Mesendoderm (in vitro differentiated cells): ENCODE measurements at regions not wholly inside any gene's neighbourhood (a gene's known extent, or its start where the extent isn't known, plus 50 kb on each side); places are given as distances from the start of the nearest gene placed in this dataset.

Experiments used
- DNase-seq: peaks from one replicate; pipeline ENCODE4 v3.0.0; 2013
- H2AK5ac ChIP-seq: 2 replicates; pipeline ENCODE4 v1.6.1; 2013; ENCODE audit warnings: low read length, inconsistent platforms
- H2BK120ac ChIP-seq: 2 replicates; pipeline ENCODE4 v1.6.1; 2013; ENCODE audit warnings: low read depth, mild to moderate bottlenecking, low read length, moderate library complexity, mixed read lengths
- H2BK15ac ChIP-seq: replicated peaks from 2 replicates; pipeline ENCODE4 v1.6.1; 2013; ENCODE audit warnings: low read depth, mild to moderate bottlenecking, moderate library complexity
- H2BK5ac ChIP-seq: 2 replicates; pipeline ENCODE4 v1.6.1; 2013; ENCODE audit warnings: low read length, inconsistent platforms
- H3K18ac ChIP-seq: 2 replicates; pipeline ENCODE4 v1.6.1; 2013; ENCODE audit warnings: mild to moderate bottlenecking, low read length, mixed read lengths
- H3K23ac ChIP-seq: one replicate; pipeline ENCODE4 v1.6.1; 2013; ENCODE audit warnings: low read length
- H3K27ac ChIP-seq: 2 replicates; pipeline ENCODE4 v1.5.1; 2013; ENCODE audit warnings: low read depth, mild to moderate bottlenecking, inconsistent platforms, low read length, moderate library complexity
- H3K27me3 ChIP-seq: 2 replicates; pipeline ENCODE4 v1.6.1; 2013; ENCODE audit warnings: low read length, control low read depth, mild to moderate bottlenecking, inconsistent platforms; ENCODE audit not compliant: insufficient read depth, poor library complexity
- H3K36me3 ChIP-seq: 2 replicates; pipeline ENCODE4 v1.6.1; 2013; ENCODE audit warnings: low read length, inconsistent platforms; ENCODE audit not compliant: control insufficient read depth, insufficient read depth
- H3K4ac ChIP-seq: one replicate; pipeline ENCODE4 v1.6.1; 2013; ENCODE audit warnings: low read depth, mild to moderate bottlenecking, low read length, moderate library complexity
- H3K4me1 ChIP-seq: 2 replicates; pipeline ENCODE4 v1.6.1; 2013; ENCODE audit warnings: low read depth, low read length, inconsistent platforms; ENCODE audit not compliant: control insufficient read depth
- H3K4me2 ChIP-seq: 2 replicates; pipeline ENCODE4 v1.6.1; 2013; ENCODE audit warnings: low read length
- H3K4me3 ChIP-seq: 2 replicates; pipeline ENCODE4 v1.5.1; 2013; ENCODE audit warnings: mild to moderate bottlenecking, low read length
- H3K56ac ChIP-seq: one replicate; pipeline ENCODE4 v1.6.1; 2013; ENCODE audit warnings: low read length
- H3K79me1 ChIP-seq: 2 replicates; pipeline ENCODE4 v1.6.1; 2013; ENCODE audit warnings: low read length, inconsistent platforms
- H3K79me2 ChIP-seq: 2 replicates; pipeline ENCODE4 v1.6.1; 2013; ENCODE audit warnings: mild to moderate bottlenecking, low read length; ENCODE audit not compliant: control insufficient read depth, insufficient read depth
- H3K9ac ChIP-seq: 2 replicates; pipeline ENCODE4 v1.6.1; 2013; ENCODE audit warnings: low read length, inconsistent platforms
- H4K5ac ChIP-seq: one replicate; pipeline ENCODE4 v1.6.1; 2013; ENCODE audit warnings: low read length
- H4K8ac ChIP-seq: one replicate; pipeline ENCODE4 v1.6.1; 2013; ENCODE audit warnings: low read depth, mild to moderate bottlenecking, control low read depth, low read length, moderate library complexity
- WGBS: extraction: QIAGEN DNeasy Blood & Tissue Kit; methylation state at CpG from one replicate; pipeline ENCODE4 v1.1.7; 2013; ENCODE audit warnings: low lambda C conversion rate, missing lambda C conversion rate; ENCODE audit not compliant: insufficient coverage; ENCODE audit errors: extremely low coverage; 5-methylcytosine and 5-hydroxymethylcytosine counted together

- H3K36me3 ChIP-seq = no peaks in the 10 kb centered on the region
- H3K79me2 ChIP-seq = no peaks in the 10 kb centered on the region
- H2BK120ac ChIP-seq = no peak overlapping the region
- H4K8ac ChIP-seq = no peak overlapping the region
- no peaks in the 10 kb centered on the region for H3K4me1 ChIP-seq
- no peaks in the 10 kb centered on the region for H3K79me1 ChIP-seq
- no peak overlapping the region for H2BK15ac ChIP-seq
- no peak overlapping the region for H3K4ac ChIP-seq
- H3K56ac ChIP-seq = no peak overlapping the region
- no peak overlapping the region for H2BK5ac ChIP-seq
- H3K18ac ChIP-seq = no peak overlapping the region
- DNase-seq = no peak
- no peak overlapping the region for H2AK5ac ChIP-seq
- H3K9ac ChIP-seq = no peak overlapping the region
- H3K27me3 ChIP-seq = no peaks in the 10 kb centered on the region
- no peak overlapping the region for H3K4me3 ChIP-seq
- no peak overlapping the region for H4K5ac ChIP-seq
- H3K4me2 ChIP-seq = no peak overlapping the region
- no peak overlapping the region for H3K27ac ChIP-seq
- H3K23ac ChIP-seq = no peak overlapping the region
These were observed 1048.4 kb downstream of the NCAM2 start for GRCh38 chr21:22046576-22046975.

GRCh38 chr21:22056904-22057303 lies 1058.7 kb downstream of the NCAM2 start:
- Histone ChIP-seq H3K36me3 (no peaks in the 10 kb centered on the region), H3K23ac (no peak overlapping the region), H3K4me3 (no peak overlapping the region), H3K4me2 (no peak overlapping the region), H2BK15ac (no peak overlapping the region), H2BK120ac (no peak overlapping the region), H2AK5ac (no peak overlapping the region), H3K79me2 (no peaks in the 10 kb centered on the region), H3K27me3 (no peaks in the 10 kb centered on the region), H2BK5ac (no peak overlapping the region), H3K4me1 (no peaks in the 10 kb centered on the region), H4K8ac (no peak overlapping the region), H3K27ac (no peak overlapping the region), H3K79me1 (no peaks in the 10 kb centered on the region), H3K18ac (no peak overlapping the region), H3K56ac (no peak overlapping the region), H4K5ac (no peak overlapping the region), H3K9ac (no peak overlapping the region), H3K4ac (no peak overlapping the region)
- no CpG with 5 or more reads among the region's 5 CpGs for WGBS
- no peak for DNase-seq

GRCh38 chr21:22062472-22063139 lies 1064.4 kb downstream of the NCAM2 start:
- Histone ChIP-seq H2AK5ac (no peak overlapping the region), H3K79me1 (no peaks in the 10 kb centered on the region), H3K27ac (no peak overlapping the region), H2BK120ac (no peak overlapping the region), H4K5ac (no peak overlapping the region), H3K27me3 (no peaks in the 10 kb centered on the region), H4K8ac (no peak overlapping the region), H2BK5ac (no peak overlapping the region), H3K18ac (no peak overlapping the region), H3K23ac (no peak overlapping the region), H3K4ac (no peak overlapping the region), H3K9ac (no peak overlapping the region), H3K36me3 (no peaks in the 10 kb centered on the region), H3K56ac (no peak overlapping the region), H3K79me2 (no peaks in the 10 kb centered on the region), H3K4me1 (no peaks in the 10 kb centered on the region), H2BK15ac (no peak overlapping the region), H3K4me3 (no peak overlapping the region), H3K4me2 (no peak overlapping the region)
- no peak for DNase-seq

GRCh38 chr21:22063140-22063539 lies 1064.9 kb downstream of the NCAM2 start:
- Histone ChIP-seq H2BK15ac (no peak overlapping the region), H3K36me3 (no peaks in the 10 kb centered on the region), H3K4ac (no peak overlapping the region), H3K4me1 (no peaks in the 10 kb centered on the region), H3K27ac (no peak overlapping the region), H3K18ac (no peak overlapping the region), H2AK5ac (no peak overlapping the region), H4K5ac (no peak overlapping the region), H3K9ac (no peak overlapping the region), H2BK120ac (no peak overlapping the region), H3K79me1 (no peaks in the 10 kb centered on the region), H3K56ac (no peak overlapping the region), H3K4me3 (no peak overlapping the region), H3K23ac (no peak overlapping the region), H3K27me3 (no peaks in the 10 kb centered on the region), H3K79me2 (no peaks in the 10 kb centered on the region), H4K8ac (no peak overlapping the region), H2BK5ac (no peak overlapping the region), H3K4me2 (no peak overlapping the region)
- WGBS = no CpG with 5 or more reads among the region's 2 CpGs
- DNase-seq = no peak

- H3K4me2 ChIP-seq = no peak overlapping the region
- no peaks in the 10 kb centered on the region for H3K27me3 ChIP-seq
- H3K79me2 ChIP-seq = no peaks in the 10 kb centered on the region
- H2BK15ac ChIP-seq = no peak overlapping the region
- WGBS = no CpG with 5 or more reads among the region's 4 CpGs
- H4K8ac ChIP-seq = no peak overlapping the region
- no peak overlapping the region for H3K56ac ChIP-seq
- no peak overlapping the region for H3K23ac ChIP-seq
- no peak overlapping the region for H2BK120ac ChIP-seq
- no peak overlapping the region for H4K5ac ChIP-seq
- no peak for DNase-seq
- H3K27ac ChIP-seq = no peak overlapping the region
- no peak overlapping the region for H3K4me3 ChIP-seq
- H2AK5ac ChIP-seq = no peak overlapping the region
- H3K79me1 ChIP-seq = no peaks in the 10 kb centered on the region
- no peak overlapping the region for H2BK5ac ChIP-seq
- H3K18ac ChIP-seq = no peak overlapping the region
- H3K9ac ChIP-seq = no peak overlapping the region
- no peaks in the 10 kb centered on the region for H3K36me3 ChIP-seq
- H3K4ac ChIP-seq = no peak overlapping the region
- H3K4me1 ChIP-seq = no peaks in the 10 kb centered on the region
These were observed 1078.3 kb downstream of the NCAM2 start for GRCh38 chr21:22076471-22076870.

GRCh38 chr21:22083899-22084298 lies 1085.7 kb downstream of the NCAM2 start:
- H4K8ac ChIP-seq = no peak overlapping the region
- H2BK5ac ChIP-seq = no peak overlapping the region
- no CpG with 5 or more reads among the region's 3 CpGs for WGBS
- no peaks in the 10 kb centered on the region for H3K36me3 ChIP-seq
- no peak overlapping the region for H3K27ac ChIP-seq
- no peak overlapping the region for H2AK5ac ChIP-seq
- no peak overlapping the region for H4K5ac ChIP-seq
- no peak overlapping the region for H3K23ac ChIP-seq
- no peak overlapping the region for H3K4me2 ChIP-seq
- no peak overlapping the region for H3K56ac ChIP-seq
- H3K79me2 ChIP-seq = no peaks in the 10 kb centered on the region
- H3K4ac ChIP-seq = no peak overlapping the region
- no peak overlapping the region for H3K9ac ChIP-seq
- DNase-seq = no peak
- H2BK120ac ChIP-seq = no peak overlapping the region
- no peaks in the 10 kb centered on the region for H3K79me1 ChIP-seq
- H3K4me1 ChIP-seq = no peaks in the 10 kb centered on the region
- H2BK15ac ChIP-seq = no peak overlapping the region
- no peak overlapping the region for H3K4me3 ChIP-seq
- no peaks in the 10 kb centered on the region for H3K27me3 ChIP-seq
- H3K18ac ChIP-seq = no peak overlapping the region
